ENCODE measurements at regions not wholly inside any gene's neighbourhood (a gene's known extent, or its start where the extent isn't known, plus 50 kb on each side); places are given as distances from the start of the nearest gene placed in this dataset.

GRCh38 chr16:73730481-73731090 is 566.0 kb upstream of the PSMD7 start:
- Histone ChIP-seq H3K9me2 (ENCODE audit: insufficient read depth) (no peaks in the 10 kb centered on the region), H3K27me3 (ENCODE audit: insufficient read depth, low read length) (peaks cover 25% of the 10 kb centered on the region), H3K79me2 (ENCODE audit: insufficient read depth, low read length) (no peaks in the 10 kb centered on the region), H3K9me3 (ENCODE audit: control insufficient read depth in 1 of 2, insufficient read depth in 1 of 2, low read depth in 1 of 2, low read length in 2 of 2) (no peaks in the 10 kb centered on the region; a peak in 1 of 4 replicates), H3K4me1 (ENCODE audit: control insufficient read depth in 1 of 2, insufficient read depth in 2 of 2, low read length in 2 of 2) (peaks cover 0 to 8% of the 10 kb centered on the region in 2 experiments; a peak in 3 of 4 replicates), H4K20me1 (ENCODE audit: insufficient read depth) (no peaks in the 10 kb centered on the region), H3K27ac (ENCODE audit: low read depth, low read length) (no peak overlapping the region), H3K9ac (ENCODE audit: low read length) (no peak overlapping the region), H2AFZ (ENCODE audit: low read depth, low read length, poor library complexity, severe bottlenecking) (no peak overlapping the region), H3K4me3 (replicated peaks in 1 of 2; ENCODE audit: low read depth in 1 of 2, low read length in 2 of 2) (no peak overlapping the region), H3K36me3 (ENCODE audit: control insufficient read depth in 1 of 2, insufficient read depth in 2 of 2, low read length in 2 of 2) (no peaks in the 10 kb centered on the region), H3K4me2 (ENCODE audit: low read length) (no peak overlapping the region)
- no TSS peak for BruUV-seq (replicated peaks)
- intact Hi-C loops (cut with micrococcal nuclease) = no loop called here
- ATAC-seq (no peak), DNase-seq (ENCODE audit: low read depth, low spot score) (no peak)
- RAD21 ChIA-PET (ENCODE audit: low non-redundant PET in 1 of 2, low total read pairs in 2 of 2, uncharacterized antibody in 2 of 2, unreplicated experiment in 2 of 2) = no interaction called here
- POLR2A ChIA-PET = no interaction called here
- CTCF ChIA-PET = no interaction called here
- no peak for TF ChIP-seq POLR2A (IDR thresholded peaks at IDR 0.05; ENCODE audit: borderline replicate concordance, extremely low read depth, insufficient read depth, insufficient read length)
- TF ChIP-seq EGR1 (IDR thresholded peaks at IDR 0.05; ENCODE audit: low read depth) = no peak
- no peak for TF ChIP-seq SP1 (IDR thresholded peaks at IDR 0.05; ENCODE audit: low read depth)
- no peak for TF ChIP-seq ZBTB33 (IDR thresholded peaks at IDR 0.05; ENCODE audit: extremely low read depth, insufficient replicate concordance, low read length)
- no peak for TF ChIP-seq ELF1 (IDR thresholded peaks at IDR 0.05; ENCODE audit: borderline replicate concordance, low read depth)

- Histone ChIP-seq H3K4me3 (replicated peaks in 1 of 2; ENCODE audit: low read depth in 1 of 2, low read length in 2 of 2) (no peak overlapping the region), H3K27me3 (ENCODE audit: insufficient read depth, low read length) (peaks cover 12% of the 10 kb centered on the region), H2AFZ (ENCODE audit: low read depth, low read length, poor library complexity, severe bottlenecking) (no peak overlapping the region), H3K27ac (ENCODE audit: low read depth, low read length) (no peak overlapping the region), H4K20me1 (ENCODE audit: insufficient read depth) (no peaks in the 10 kb centered on the region), H3K9ac (ENCODE audit: low read length) (no peak overlapping the region), H3K79me2 (ENCODE audit: insufficient read depth, low read length) (no peaks in the 10 kb centered on the region), H3K9me2 (ENCODE audit: insufficient read depth) (no peaks in the 10 kb centered on the region), H3K9me3 (ENCODE audit: control insufficient read depth in 1 of 2, insufficient read depth in 1 of 2, low read depth in 1 of 2, low read length in 2 of 2) (no peaks in the 10 kb centered on the region; a peak in 1 of 4 replicates), H3K4me2 (ENCODE audit: low read length) (no peak overlapping the region), H3K4me1 (ENCODE audit: control insufficient read depth in 1 of 2, insufficient read depth in 2 of 2, low read length in 2 of 2) (no peaks in the 10 kb centered on the region), H3K36me3 (ENCODE audit: control insufficient read depth in 1 of 2, insufficient read depth in 2 of 2, low read length in 2 of 2) (no peaks in the 10 kb centered on the region)
- RAD21 ChIA-PET (ENCODE audit: low non-redundant PET in 1 of 2, low total read pairs in 2 of 2, uncharacterized antibody in 2 of 2, unreplicated experiment in 2 of 2) = no interaction called here
- CTCF ChIA-PET = no interaction called here
- POLR2A ChIA-PET = no interaction called here
- intact Hi-C loops (cut with micrococcal nuclease) = no loop called here
- TF ChIP-seq CBX3 (IDR thresholded peaks at IDR 0.05; ENCODE audit: low read depth) (no peak), TCF7L2 (IDR thresholded peaks at IDR 0.05; ENCODE audit: borderline replicate concordance, extremely low read depth, insufficient read depth, insufficient read length) (no peak)
- ATAC-seq (no peak), DNase-seq (ENCODE audit: low read depth, low spot score) (no peak)
- no TSS peak for BruUV-seq (replicated peaks)
These were observed 571.5 kb upstream of the PSMD7 start for GRCh38 chr16:73725156-73725555.
